Brain microvascular endothelial cell (primary cell): ENCODE measurements at regions not wholly inside any gene's neighbourhood (a gene's known extent, or its start where the extent isn't known, plus 50 kb on each side); places are given as distances from the start of the nearest gene placed in this dataset.

Experiments used
- DNase-seq: peaks from one replicate; pipeline ENCODE4 v3.0.0-alpha.2; 2020
- H3K27ac ChIP-seq: fragments of 250-450 bp; sonication (Bioruptor Pico); 2 replicates; pipeline ENCODE4 v1.5.1; 2020; ENCODE audit warnings: mild to moderate bottlenecking, moderate library complexity
- H3K27me3 ChIP-seq: fragments of 250-450 bp; sonication (Bioruptor Pico); replicated peaks from 2 replicates; pipeline ENCODE4 v1.5.1; 2020; ENCODE audit warnings: mild to moderate bottlenecking
- H3K36me3 ChIP-seq: fragments of 250-450 bp; sonication (Bioruptor Pico); replicated peaks from 2 replicates; pipeline ENCODE4 v1.5.1; 2020; ENCODE audit warnings: mild to moderate bottlenecking
- H3K4me3 ChIP-seq: 2 replicates; pipeline ENCODE4 v1.5.1; 2011; ENCODE audit warnings: low read depth, mild to moderate bottlenecking, control low read depth, low read length, moderate library complexity
- in situ Hi-C: cut with HindIII; loops from 2 replicates; pipeline ENCODE4 v1.10.0; 2017; ENCODE audit warnings: low sequenced_read_pairs, low pct_ligation_motif_present
- TF ChIP-seq, protein P1 (sequence below): IDR thresholded peaks from 2 replicates; pipeline ENCODE4 v1.5.1; 2011; ENCODE audit warnings: low read depth, mild to moderate bottlenecking, moderate library complexity, low read length, control low read depth, inconsistent platforms; ENCODE audit errors: missing control alignments

DNA sequence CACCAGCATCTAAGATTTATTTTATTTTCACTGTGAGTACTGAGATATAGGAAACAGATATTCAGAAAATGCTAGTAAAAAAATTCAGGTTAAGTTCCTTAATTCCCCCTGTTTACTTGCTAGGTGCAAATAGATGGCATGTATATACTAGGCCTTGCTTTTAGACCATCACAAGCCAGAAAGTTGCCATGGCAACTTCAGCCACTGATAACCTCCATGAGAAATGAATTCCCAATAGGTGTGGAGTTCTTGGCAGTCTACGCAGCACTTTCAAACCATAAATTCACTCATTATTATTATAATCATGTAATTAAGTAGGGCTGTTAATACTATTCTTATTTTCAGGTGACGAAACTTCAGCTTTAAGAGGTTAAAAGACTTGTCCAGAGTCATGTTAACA lies 251.6 kb upstream of the TFAP2D start:
- Histone ChIP-seq H3K27me3 (no peaks in the 10 kb centered on the region), H3K27ac (no peak overlapping the region), H3K36me3 (no peaks in the 10 kb centered on the region), H3K4me3 (no peak overlapping the region)
- TF ChIP-seq, protein P1, sequence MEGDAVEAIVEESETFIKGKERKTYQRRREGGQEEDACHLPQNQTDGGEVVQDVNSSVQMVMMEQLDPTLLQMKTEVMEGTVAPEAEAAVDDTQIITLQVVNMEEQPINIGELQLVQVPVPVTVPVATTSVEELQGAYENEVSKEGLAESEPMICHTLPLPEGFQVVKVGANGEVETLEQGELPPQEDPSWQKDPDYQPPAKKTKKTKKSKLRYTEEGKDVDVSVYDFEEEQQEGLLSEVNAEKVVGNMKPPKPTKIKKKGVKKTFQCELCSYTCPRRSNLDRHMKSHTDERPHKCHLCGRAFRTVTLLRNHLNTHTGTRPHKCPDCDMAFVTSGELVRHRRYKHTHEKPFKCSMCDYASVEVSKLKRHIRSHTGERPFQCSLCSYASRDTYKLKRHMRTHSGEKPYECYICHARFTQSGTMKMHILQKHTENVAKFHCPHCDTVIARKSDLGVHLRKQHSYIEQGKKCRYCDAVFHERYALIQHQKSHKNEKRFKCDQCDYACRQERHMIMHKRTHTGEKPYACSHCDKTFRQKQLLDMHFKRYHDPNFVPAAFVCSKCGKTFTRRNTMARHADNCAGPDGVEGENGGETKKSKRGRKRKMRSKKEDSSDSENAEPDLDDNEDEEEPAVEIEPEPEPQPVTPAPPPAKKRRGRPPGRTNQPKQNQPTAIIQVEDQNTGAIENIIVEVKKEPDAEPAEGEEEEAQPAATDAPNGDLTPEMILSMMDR, result no peak
- in situ Hi-C loops, result no loop called here
- DNase-seq, result no peak

DNA sequence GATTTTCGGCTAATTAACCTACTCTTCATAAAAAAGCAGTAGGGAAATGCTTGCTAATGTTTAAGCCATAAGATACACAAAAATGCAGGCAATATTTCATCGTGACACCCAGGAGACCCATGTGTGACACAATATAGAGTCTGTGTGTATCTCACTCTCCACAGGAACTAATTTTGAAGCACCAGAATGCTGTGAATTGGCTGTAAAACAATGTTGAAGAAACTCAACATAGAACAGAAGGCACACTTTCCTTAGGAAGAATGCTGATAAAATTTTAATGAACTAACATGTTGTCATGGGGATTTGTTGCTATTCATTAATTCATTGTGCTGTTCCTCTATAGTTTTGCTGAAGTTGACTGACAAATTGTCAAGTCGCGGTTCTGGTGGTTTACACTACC lies 249.4 kb upstream of the TFAP2D start:
- Histone ChIP-seq H3K4me3 (no peak overlapping the region), H3K27me3 (no peaks in the 10 kb centered on the region), H3K27ac (no peak overlapping the region), H3K36me3 (no peaks in the 10 kb centered on the region)
- TF ChIP-seq, protein P1, result no peak
- in situ Hi-C loops, result no loop called here
- no peak for DNase-seq

DNA sequence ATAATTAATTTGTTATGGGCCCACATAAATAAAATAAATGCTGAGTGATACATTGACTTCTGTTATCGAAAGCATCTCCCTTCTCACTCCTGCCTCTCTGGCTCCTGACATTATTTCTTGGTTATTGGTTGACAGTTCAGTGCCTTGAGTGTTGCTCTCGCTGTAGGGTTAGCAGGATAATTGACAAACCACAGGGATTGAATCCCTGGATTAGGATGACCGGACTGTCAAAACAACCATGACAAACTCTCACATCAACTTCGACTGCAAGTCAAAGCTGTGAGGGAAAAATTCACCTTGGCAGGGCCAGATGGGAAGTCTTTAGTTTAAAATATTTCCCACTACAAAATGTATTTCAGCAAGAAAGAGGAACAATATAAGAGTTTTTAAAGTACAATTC lies 245.4 kb upstream of the TFAP2D start:
- no peak overlapping the region for H3K27ac ChIP-seq
- in situ Hi-C loops, result no loop called here

DNA sequence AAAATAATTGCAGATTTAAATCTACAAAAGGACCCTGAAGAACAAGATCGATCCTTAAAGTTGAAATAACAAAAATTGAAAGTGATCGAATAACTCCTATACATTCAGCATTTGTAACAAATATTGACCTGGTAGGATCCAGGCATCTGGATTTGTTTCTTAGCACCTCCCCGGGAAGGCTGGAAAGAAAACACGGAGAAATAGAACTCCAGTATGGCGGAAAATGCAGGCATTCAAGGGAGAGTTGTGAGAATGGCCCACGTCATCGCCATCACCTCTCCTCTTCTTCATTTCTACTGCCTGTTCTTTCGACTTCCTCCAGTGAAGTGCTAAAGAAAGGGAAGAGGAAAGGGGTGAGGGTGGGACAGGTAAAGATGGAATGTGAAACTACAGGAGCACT lies 242.3 kb upstream of the TFAP2D start:
- Histone ChIP-seq H3K27me3 (no peaks in the 10 kb centered on the region), H3K4me3 (no peak overlapping the region), H3K27ac (no peak overlapping the region), H3K36me3 (no peaks in the 10 kb centered on the region)
- TF ChIP-seq, protein P1, result no peak
- DNase-seq, result no peak
- in situ Hi-C loops, result no loop called here

More for the DNA sequence above, 245.4 kb upstream of the TFAP2D start:
- TF ChIP-seq, protein P1, result no peak
- H3K36me3 ChIP-seq, result no peaks in the 10 kb centered on the region
- H3K4me3 ChIP-seq, result no peak overlapping the region
- no peak for DNase-seq
- H3K27me3 ChIP-seq, result no peaks in the 10 kb centered on the region

DNA sequence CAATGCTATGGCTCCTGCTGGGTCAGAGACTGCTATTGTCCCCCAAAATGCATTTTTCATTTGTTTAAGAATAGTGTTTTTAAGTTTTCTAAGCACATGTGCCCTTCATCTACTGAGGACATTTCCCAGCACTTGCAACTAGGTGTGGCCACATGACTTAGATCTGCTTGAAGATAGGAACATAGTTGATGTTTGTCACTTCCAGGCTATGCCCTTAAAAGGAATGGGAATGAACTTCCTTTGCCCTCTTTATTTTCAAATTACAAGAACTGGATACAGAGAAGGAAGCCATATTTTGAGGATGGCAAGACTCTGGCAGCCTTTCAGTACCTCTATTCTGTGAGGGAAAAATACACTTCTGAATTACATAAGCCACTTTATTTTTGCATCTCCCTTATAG lies 203.0 kb upstream of the TFAP2D start:
- H3K4me3 ChIP-seq, result no peak overlapping the region
- H3K36me3 ChIP-seq, result no peaks in the 10 kb centered on the region
- H3K27ac ChIP-seq, result no peak overlapping the region
- in situ Hi-C loops, result no loop called here
- TF ChIP-seq, protein P1, result no peak
- no peak for DNase-seq
- no peaks in the 10 kb centered on the region for H3K27me3 ChIP-seq
